ENCODE measurements at regions not wholly inside any gene's neighbourhood (a gene's known extent, or its start where the extent isn't known, plus 50 kb on each side); places are given as distances from the start of the nearest gene placed in this dataset.

DNA sequence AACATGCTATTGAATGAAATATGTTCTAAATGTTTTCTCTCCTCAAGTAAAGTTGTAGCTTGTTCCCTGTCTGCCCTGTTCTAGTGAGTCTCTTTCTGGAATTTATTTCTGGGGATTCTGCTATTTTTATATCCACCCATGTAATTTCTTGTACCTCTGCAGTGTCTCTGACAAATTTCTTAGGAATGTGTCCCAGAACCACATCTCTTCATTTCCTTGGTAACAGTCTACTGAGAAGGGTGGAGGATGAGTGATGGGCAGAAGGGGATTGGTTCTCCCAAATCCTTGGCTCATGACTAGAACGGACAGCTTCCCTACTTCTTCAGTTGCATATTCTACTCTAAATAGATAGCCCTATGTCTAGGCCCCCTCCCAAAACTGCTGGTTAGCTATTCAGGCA lies 490.6 kb upstream of the LINC00305 start:
- TF ChIP-seq, protein P1, sequence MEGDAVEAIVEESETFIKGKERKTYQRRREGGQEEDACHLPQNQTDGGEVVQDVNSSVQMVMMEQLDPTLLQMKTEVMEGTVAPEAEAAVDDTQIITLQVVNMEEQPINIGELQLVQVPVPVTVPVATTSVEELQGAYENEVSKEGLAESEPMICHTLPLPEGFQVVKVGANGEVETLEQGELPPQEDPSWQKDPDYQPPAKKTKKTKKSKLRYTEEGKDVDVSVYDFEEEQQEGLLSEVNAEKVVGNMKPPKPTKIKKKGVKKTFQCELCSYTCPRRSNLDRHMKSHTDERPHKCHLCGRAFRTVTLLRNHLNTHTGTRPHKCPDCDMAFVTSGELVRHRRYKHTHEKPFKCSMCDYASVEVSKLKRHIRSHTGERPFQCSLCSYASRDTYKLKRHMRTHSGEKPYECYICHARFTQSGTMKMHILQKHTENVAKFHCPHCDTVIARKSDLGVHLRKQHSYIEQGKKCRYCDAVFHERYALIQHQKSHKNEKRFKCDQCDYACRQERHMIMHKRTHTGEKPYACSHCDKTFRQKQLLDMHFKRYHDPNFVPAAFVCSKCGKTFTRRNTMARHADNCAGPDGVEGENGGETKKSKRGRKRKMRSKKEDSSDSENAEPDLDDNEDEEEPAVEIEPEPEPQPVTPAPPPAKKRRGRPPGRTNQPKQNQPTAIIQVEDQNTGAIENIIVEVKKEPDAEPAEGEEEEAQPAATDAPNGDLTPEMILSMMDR (conservative IDR thresholded peaks at IDR 0.05): no peak
- TF ChIP-seq EZH2 (IDR thresholded peaks at IDR 0.05; ENCODE audit: low read depth): no peak

Measured in PC-9 (cell line).